ENCODE measurements at regions not wholly inside any gene's neighbourhood (a gene's known extent, or its start where the extent isn't known, plus 50 kb on each side); places are given as distances from the start of the nearest gene placed in this dataset.

GRCh38 chr5:54678737-54679136 is 161.2 kb downstream of the SNX18 start:
- no peak for TF ChIP-seq POLR2AphosphoS5 (IDR thresholded peaks at IDR 0.05; ENCODE audit: low read depth, low read length)
- TF ChIP-seq REST (IDR thresholded peaks at IDR 0.05; ENCODE audit: insufficient read depth in 1 of 2, low read depth in 2 of 2, low read length in 2 of 2): no peak

All from PFSK-1 (cell line).